HepG2 (cell line): ENCODE measurements at regions not wholly inside any gene's neighbourhood (a gene's known extent, or its start where the extent isn't known, plus 50 kb on each side); places are given as distances from the start of the nearest gene placed in this dataset.

Experiments
- AHDC1 ChIP-seq: sonication (generic); formaldehyde crosslinking; IDR thresholded peaks from 2 replicates; pipeline ENCODE4 v1.5.1; 2020; ENCODE audit warnings: mild to moderate bottlenecking, missing genetic modification reagents, borderline replicate concordance
- MAZ ChIP-seq, 2 experiments: sonication (generic) in 1 of 2; formaldehyde crosslinking in 1 of 2; IDR thresholded peaks; 2 replicates each; pipeline versions ENCODE4 v1.5.0 to v1.6.1; 2012 to 2020; ENCODE audit warnings: low read depth in 2 of 2, mild to moderate bottlenecking in 2 of 2, borderline replicate concordance in 1 of 2, improper control_type of control experiment in 1 of 2, low read length in 1 of 2, missing genetic modification reagents in 1 of 2, moderate library complexity in 1 of 2
- MBNL3 ChIP-seq: fragments of 250-450 bp; sonication (Bioruptor Pico); conservative IDR thresholded peaks from 2 replicates; pipeline ENCODE4 v1.8.0; 2022; ENCODE audit warnings: mild to moderate bottlenecking, inconsistent platforms
- RERE ChIP-seq: IDR thresholded peaks from 2 replicates; pipeline ENCODE4 v1.6.1; 2016; ENCODE audit warnings: low read depth, missing genetic modification reagents, missing compliant biosample characterization

DNA sequence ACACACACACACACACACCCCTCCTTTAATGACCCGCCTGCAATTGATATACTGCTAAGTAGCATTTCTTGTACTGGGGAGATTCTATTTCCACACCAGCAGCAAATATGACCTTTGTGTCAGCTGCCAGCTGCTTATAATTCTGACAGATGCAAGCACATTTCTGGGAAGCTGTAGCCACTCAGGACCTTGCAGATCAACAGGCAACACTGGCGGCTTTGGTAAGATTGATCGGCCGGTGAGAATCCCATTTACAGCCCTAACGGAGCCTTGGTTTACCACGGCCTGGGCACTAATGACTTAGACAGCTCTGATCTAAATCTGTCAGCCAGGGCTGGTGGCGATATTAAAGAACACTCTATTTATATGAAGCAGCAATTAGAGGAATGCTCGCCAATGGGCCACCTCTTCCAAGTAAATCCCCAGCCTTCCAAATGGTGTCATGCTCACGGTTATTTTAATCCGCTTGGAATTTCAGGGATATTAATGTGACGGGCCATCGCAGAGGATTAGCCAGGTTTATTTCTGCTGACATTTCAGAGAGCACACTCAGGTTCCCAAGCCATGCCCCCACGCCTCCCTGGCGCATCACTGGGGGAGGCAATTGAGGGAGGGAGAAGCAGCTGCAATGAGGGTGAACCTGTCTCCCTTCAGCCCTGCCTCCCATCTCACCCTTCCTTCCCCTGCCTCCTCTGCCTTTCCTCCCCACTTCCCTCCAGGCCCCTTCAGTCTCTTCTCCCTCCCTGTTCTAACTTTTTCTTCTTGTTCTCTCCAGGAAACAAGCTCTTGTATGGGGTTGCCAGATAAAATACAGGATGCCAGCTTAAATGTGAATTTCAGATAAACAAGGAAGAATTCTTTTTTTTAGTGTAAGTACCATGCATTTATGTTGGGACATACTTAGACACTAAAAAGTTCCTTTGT, 287.0 kb downstream of the TLE3 start (continued):
- TF ChIP-seq AHDC1 (CRISPR knock-in tag), result no peak
- TF ChIP-seq MAZ (IDR thresholded peaks at IDR 0.05; ENCODE audit: borderline replicate concordance, low read depth, low read length), result no peak
- no peak for TF ChIP-seq MAZ (CRISPR knock-in tag; IDR thresholded peaks at IDR 0.05; ENCODE audit: low read depth)
- TF ChIP-seq MBNL3, result no peak
- no peak for TF ChIP-seq RERE (CRISPR knock-in tag)
